Suprapubic skin (tissue), 4 donors: ENCODE measurements at regions not wholly inside any gene's neighbourhood (a gene's known extent, or its start where the extent isn't known, plus 50 kb on each side); places are given as distances from the start of the nearest gene placed in this dataset.

ENCODE experiments used
- EP300 ChIP-seq: sonication (generic); formaldehyde crosslinking; IDR thresholded peaks from one replicate; pipeline ENCODE4 v1.6.1; 2017; ENCODE audit warnings: antibody characterized with exemption
- POLR2A ChIP-seq, 2 donors: fragments of 450-650 bp; IDR thresholded peaks; one replicate each; pipeline ENCODE4 v1.6.1; 2017; ENCODE audit warnings: antibody characterized with exemption in 2 of 2, mild to moderate bottlenecking in 2 of 2, moderate library complexity in 2 of 2
- POLR2AphosphoS5 ChIP-seq, 3 donors: sonication (generic); formaldehyde crosslinking; IDR thresholded peaks; one replicate each; pipeline ENCODE4 v1.6.1; 2017; ENCODE audit warnings: antibody characterized with exemption in 3 of 3
- TF ChIP-seq, protein P1 (sequence below), 2 donors: fragments of 200-600 bp in 1 of 2; fragments of 450-650 bp in 1 of 2; sonication (generic) in 1 of 2; IDR thresholded peaks; one replicate each; pipeline ENCODE4 v1.5.1; 2016 to 2019; ENCODE audit warnings: antibody characterized with exemption in 2 of 2, mild to moderate bottlenecking in 1 of 2, moderate library complexity in 1 of 2

- TF ChIP-seq, protein P1, sequence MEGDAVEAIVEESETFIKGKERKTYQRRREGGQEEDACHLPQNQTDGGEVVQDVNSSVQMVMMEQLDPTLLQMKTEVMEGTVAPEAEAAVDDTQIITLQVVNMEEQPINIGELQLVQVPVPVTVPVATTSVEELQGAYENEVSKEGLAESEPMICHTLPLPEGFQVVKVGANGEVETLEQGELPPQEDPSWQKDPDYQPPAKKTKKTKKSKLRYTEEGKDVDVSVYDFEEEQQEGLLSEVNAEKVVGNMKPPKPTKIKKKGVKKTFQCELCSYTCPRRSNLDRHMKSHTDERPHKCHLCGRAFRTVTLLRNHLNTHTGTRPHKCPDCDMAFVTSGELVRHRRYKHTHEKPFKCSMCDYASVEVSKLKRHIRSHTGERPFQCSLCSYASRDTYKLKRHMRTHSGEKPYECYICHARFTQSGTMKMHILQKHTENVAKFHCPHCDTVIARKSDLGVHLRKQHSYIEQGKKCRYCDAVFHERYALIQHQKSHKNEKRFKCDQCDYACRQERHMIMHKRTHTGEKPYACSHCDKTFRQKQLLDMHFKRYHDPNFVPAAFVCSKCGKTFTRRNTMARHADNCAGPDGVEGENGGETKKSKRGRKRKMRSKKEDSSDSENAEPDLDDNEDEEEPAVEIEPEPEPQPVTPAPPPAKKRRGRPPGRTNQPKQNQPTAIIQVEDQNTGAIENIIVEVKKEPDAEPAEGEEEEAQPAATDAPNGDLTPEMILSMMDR (IDR thresholded peaks at IDR 0.05): no peak
- TF ChIP-seq POLR2AphosphoS5 (IDR thresholded peaks at IDR 0.05) (no peak), POLR2A (IDR thresholded peaks at IDR 0.05) (no peak), EP300 (no peak)
Measured at GRCh38 chr15:96392380-96393208, 62.1 kb downstream of the NR2F2 start.
